Urothelium cell line (cell line): ENCODE measurements at regions not wholly inside any gene's neighbourhood (a gene's known extent, or its start where the extent isn't known, plus 50 kb on each side); places are given as distances from the start of the nearest gene placed in this dataset.
"Not testable (repeated sequence)": the region's sequence is repeated elsewhere in the genome, so short reads cannot be mapped to it uniquely, and the experiment has no call there.

Source experiments
- DNase-seq: peaks from one replicate; pipeline ENCODE4 v3.0.0; 2011; ENCODE audit warnings: low spot score, mixed read lengths
- FAIRE-seq: peaks from 2 replicates; lab custom pipeline; 2011; peaks lifted over from hg19 to GRCh38; lab: Jason Lieb, UNC

DNA sequence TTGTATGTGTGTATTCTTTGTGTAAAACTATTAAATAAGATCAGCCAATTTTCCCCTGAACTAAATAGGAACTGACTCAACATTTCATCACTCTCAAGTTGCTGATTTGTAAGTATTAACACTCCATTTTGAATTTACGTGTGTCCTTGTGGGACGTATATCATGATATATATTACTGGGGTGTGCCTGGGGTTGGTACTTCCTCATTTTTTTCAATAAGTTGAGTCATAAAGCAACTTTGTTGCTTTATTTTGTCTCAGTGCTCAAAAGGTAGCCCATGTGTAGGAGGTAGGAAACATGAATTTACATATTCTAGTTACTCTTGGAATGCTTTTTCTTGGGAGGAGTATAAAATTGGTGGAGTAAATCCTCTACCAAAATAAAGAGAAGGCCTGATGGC, 193.9 kb upstream of the RAG2 start:
- FAIRE-seq (no peak), DNase-seq (no peak)

DNA sequence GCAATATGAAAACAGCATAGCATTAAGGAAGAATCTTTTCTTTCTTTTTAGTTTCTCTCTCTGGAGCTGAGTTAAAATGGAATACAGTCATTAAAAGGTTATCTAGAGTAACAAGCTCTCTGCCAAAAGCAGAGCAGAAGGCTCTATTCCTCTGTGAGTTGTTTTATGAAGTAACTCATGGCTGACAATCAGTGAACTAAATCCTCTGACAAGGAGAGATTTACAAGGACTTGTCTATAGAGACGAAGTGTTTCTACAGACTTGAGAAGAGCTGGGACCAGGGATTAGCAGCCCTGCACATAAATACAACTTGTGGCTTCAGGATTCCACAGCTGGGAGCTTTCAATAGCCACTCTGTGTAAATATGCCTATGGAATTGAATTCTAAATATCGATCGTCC, 192.5 kb upstream of the RAG2 start:
- no peak for FAIRE-seq
- no peak for DNase-seq

- no peak for FAIRE-seq
- no peak for DNase-seq
These were observed 185.8 kb upstream of the RAG2 start for GRCh38 chr11:36783808-36784207.

- FAIRE-seq (no peak), DNase-seq (no peak)
These were observed 181.8 kb upstream of the RAG2 start for GRCh38 chr11:36779791-36780190.

GRCh38 chr11:36777311-36777710, 179.3 kb upstream of the RAG2 start:
- DNase-seq (no peak), FAIRE-seq (no peak)

DNA sequence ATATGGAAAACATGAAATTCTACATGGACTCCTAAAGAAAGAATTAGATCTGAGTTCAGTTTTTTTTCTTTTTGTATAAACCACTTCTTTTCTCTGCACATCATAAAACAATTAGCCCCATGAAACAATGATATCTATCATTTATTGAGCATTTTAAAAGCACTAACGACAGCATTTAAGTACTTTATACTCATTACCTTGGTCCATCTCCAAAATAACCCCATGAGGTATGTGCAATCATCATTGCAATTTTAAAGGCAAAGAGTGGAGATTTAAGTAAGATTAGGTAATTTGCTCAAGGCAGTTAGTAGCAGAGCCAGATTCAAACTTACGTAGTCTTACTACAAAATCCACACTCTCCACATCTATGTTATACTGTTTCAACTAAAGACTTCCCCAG, 177.7 kb upstream of the RAG2 start:
- FAIRE-seq, result no peak
- DNase-seq, result no peak

DNA sequence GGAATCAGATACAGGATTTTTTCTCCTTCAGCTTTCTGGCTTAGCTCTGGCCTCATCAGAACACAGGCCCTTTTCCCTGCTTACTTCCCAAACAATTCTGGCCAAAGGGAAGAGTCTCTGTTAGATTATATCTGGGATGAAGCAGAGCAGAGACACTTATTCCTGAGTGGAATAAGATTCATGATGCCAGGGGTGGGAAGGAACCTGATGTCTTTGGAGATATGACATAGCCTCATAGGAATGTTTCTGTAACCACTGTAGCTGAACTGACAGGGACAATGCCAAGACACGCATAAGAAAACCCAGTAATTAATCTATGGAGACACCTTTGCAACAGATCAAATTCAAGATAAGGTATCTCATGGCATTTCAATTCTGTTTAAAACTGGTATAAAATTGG, 177.1 kb upstream of the RAG2 start:
- DNase-seq (peak; percentile 51), FAIRE-seq (no peak)

DNA sequence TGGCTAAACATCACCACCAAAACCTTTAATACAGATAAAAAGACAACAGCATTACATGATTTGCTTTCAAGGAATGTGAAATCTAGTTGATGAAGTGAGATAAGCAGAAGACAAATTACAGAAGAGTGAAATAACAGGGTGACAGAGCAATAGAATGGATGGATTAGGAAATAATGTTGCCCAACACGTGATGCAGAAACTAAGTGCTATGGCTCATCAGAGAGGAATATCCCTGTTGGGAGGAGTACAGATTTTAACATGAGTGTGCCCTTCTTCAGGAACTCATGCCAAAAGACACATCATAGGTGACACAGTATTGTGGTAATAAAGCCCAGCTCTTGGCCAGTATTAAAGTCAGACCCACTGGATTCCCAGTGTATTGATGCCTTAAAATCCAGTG, 176.6 kb upstream of the RAG2 start:
- DNase-seq, result peak; percentile 49
- FAIRE-seq, result peak; percentile 74

GRCh38 chr11:36763187-36763586, 165.2 kb upstream of the RAG2 start:
- FAIRE-seq (no peak), DNase-seq (no peak)

DNA sequence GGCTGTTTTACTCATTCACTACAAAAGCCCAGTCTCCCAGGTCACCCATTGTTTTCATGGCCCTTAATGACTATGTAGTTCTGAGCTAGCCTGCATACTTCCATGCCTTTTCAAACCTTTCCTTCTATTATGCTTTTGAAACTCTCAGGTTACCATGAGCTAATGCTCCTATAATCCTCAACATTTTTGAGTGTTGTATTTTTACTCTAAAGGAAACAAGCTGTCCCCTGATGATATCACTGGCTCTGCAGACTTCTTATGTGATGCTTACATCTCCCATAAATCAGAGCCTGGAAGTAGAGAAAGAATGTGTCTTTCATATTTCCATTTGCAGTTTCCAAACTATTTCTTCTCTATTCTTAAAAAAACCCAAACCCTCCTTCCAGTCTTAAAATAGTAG, 159.0 kb upstream of the RAG2 start:
- DNase-seq, result no peak
- no peak for FAIRE-seq

DNA sequence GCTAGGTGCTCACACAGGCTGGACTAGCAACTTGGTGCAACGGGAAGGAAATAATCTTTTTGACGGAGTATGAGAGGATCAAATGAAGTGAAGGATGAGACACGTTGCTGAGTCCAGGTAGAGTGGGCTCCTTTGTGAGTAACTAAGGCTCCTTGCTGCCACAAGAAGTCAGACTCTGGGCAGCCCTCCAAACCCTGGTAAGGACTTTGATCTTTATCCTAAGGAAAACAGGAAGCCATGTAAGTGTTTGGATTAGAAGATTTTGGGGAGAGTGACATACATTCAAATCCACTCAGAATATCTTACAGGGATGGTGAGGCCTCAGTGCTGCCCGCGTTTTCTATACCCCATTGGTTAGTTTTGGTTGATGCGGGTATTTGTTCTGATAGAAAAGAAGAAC, 155.9 kb upstream of the RAG2 start:
- FAIRE-seq (no peak), DNase-seq (no peak)

- no peak for FAIRE-seq
- DNase-seq, result no peak
These were observed 154.0 kb upstream of the RAG2 start for GRCh38 chr11:36751996-36752395.

DNA sequence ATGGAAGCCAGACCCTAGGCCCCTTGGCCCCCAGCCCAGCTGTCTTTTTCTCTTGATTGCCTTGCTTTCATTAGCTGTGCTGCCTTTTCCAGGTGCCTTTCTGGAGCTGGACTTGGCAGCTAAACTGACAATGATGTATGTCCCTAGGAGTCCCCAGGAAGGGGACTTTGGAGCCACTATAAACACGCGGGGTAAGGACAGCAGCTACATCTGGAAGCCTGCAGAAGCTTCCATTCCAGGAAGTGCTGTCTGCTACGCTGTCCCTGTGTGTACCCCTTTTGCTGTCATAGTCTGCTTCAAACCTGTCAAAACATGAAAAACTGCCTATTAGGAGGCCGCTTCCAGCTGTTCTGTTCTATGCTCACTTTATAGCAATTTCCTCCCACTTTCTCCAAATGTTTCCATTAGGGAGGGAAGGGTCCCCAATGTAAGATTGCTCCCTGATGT, 153.3 kb upstream of the RAG2 start:
- FAIRE-seq, result no peak
- no peak for DNase-seq

DNA sequence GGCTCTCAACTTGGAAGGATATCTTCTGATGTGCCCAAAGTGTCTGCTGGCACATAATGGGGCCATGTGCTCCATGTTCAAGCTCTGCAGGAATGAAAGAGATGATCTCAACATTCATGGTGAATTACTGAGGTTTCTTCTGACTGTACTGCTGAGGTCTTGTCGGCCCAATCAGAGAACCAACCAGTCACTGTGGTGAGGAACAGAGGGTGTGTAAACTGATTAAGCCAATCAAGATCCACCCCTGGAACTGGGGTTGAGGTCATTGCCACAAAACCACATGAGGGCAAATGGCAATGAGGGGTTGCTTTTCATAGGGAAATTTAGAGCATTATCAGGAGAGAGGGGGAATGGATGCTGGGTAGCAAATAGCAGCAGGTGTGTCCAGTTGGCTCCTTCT, 152.3 kb upstream of the RAG2 start:
- no peak for FAIRE-seq
- no peak for DNase-seq

GRCh38 chr11:36748836-36749235, 150.8 kb upstream of the RAG2 start:
- DNase-seq (no peak), FAIRE-seq (no peak)

GRCh38 chr11:36746886-36747710, 149.1 kb upstream of the RAG2 start:
- FAIRE-seq (peak; percentile 82), DNase-seq (peak; percentile 81)

GRCh38 chr11:36744375-36745168, 146.5 kb upstream of the RAG2 start:
- peak; percentile 58 for DNase-seq
- FAIRE-seq, result peak; percentile 94

DNA sequence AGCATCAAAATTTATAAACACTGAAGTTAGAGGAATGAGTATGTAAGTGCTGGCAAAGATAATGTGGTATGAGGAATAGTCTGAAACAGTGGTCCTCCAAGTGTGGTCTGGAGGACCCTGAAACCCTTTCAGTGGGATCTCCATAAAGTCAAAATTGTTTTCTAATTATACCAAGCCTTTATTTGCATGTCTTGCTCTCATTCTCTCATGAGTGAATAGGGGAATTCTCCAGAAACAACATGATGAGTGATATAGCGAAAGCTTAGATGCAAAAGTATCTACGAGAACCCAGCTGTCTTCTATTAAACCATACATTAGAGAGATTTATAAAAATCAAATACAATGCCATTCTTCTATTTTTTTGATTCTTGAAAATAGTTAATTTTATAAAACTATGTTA, 145.0 kb upstream of the RAG2 start:
- DNase-seq, result no peak
- FAIRE-seq, result no peak

DNA sequence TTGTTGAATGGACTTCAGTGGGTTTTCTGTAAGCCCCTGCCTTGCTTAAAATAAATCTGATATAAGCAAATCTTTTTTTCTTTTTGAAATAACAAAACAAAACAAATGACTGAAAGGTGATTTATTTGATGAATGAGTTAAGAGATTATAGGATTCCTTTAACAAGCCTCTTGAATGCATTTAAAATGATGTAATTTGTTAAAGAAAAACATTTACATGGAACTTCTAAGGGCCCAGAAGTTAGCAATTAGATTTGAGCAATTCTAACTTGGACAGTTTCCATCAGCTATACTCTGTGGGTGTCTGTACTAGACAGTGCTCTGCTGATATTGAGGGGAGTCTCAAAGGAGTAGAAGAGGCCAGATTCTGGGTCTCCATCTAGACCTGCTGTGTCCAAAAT, 143.5 kb upstream of the RAG2 start:
- FAIRE-seq (no peak), DNase-seq (no peak)

- no peak for DNase-seq
- no peak for FAIRE-seq
These were observed 140.3 kb upstream of the RAG2 start for GRCh38 chr11:36738292-36738861.

DNA sequence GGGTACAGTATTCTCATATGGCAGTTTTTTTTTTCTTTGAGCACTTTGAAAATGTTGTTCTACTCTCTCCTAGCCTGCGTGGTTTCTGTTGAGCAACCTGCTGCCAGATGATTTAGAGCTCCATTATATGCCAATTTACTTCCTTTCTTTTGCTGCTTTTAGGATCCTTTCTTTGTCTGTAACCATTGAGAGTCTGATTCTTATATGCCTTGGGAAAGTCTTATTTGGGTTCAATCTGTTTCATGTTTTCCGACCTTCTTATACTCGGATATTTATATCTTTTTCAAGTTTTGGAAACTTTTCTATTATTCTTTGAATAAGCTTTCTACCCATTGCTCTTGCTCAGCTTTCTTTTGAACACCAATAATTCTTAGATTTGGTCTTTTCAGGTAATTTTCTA, 138.1 kb upstream of the RAG2 start:
- DNase-seq (no peak), FAIRE-seq (no peak)

DNA sequence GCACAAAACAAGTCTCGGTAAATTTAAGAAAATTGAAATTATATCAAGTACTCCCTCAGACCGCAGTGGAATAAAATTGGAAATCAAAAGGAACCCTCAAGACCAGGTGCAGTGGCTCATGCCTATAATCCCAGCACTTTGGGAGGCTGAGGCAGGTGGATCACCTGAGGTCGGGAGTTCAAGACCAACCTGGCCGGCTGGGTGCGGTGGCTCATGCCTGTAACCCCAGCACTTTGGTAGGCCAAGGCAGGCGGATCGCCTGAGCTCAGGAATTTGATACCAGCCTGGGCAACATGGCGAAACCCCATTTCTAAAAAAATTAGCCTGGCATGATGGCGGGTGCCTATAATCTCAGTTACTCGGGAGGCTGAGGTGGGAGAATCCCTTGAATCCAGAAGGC, 135.7 kb upstream of the RAG2 start:
- not testable (repeated sequence) for DNase-seq, FAIRE-seq
